HL-60 (cell line): ENCODE measurements at regions not wholly inside any gene's neighbourhood (a gene's known extent, or its start where the extent isn't known, plus 50 kb on each side); places are given as distances from the start of the nearest gene placed in this dataset.

Source experiments
- DNase-seq, 2 experiments: peaks; one replicate each; pipeline ENCODE4 v3.0.0-alpha.2; 2010 to 2020; ENCODE audit warnings: low read depth in 1 of 2, low spot score in 1 of 2
- H3K27ac ChIP-seq: fragments of 250-450 bp; sonication (Bioruptor Pico); replicated peaks from 2 replicates; pipeline ENCODE4 v1.5.1; 2020; ENCODE audit warnings: mild to moderate bottlenecking, moderate library complexity
- H3K27me3 ChIP-seq: fragments of 250-450 bp; sonication (Bioruptor Pico); 2 replicates; pipeline ENCODE4 v1.5.1; 2021; ENCODE audit warnings: mild to moderate bottlenecking, moderate library complexity; ENCODE audit not compliant: insufficient read depth, poor library complexity, severe bottlenecking
- H3K4me3 ChIP-seq: replicated peaks from 2 replicates; pipeline ENCODE4 v1.5.1; 2011; ENCODE audit warnings: mild to moderate bottlenecking, control low read depth, low read length; ENCODE audit not compliant: insufficient read depth
- CTCF ChIP-seq: IDR thresholded peaks from one replicate; pipeline ENCODE4 v1.5.1; 2011; ENCODE audit warnings: low read length, control low read depth, inconsistent platforms; ENCODE audit not compliant: insufficient read depth
- GABPA ChIP-seq: IDR thresholded peaks from 2 replicates; pipeline ENCODE4 v1.6.1; 2012; ENCODE audit warnings: low read depth
- POLR2AphosphoS5 ChIP-seq: IDR thresholded peaks from 2 replicates; pipeline ENCODE4 v1.6.1; 2012; ENCODE audit warnings: low read depth
- REST ChIP-seq: IDR thresholded peaks from 2 replicates; pipeline ENCODE4 v1.6.1; 2012; ENCODE audit warnings: low read depth; ENCODE audit not compliant: insufficient replicate concordance
- SPI1 ChIP-seq: IDR thresholded peaks from 2 replicates; pipeline ENCODE4 v1.6.1; 2012; ENCODE audit warnings: low read depth, mild to moderate bottlenecking, borderline replicate concordance

GRCh38 chr9:108278341-108278740 lies 577.4 kb downstream of the ACTL7B start:
- DNase-seq, result no peak
- TF ChIP-seq POLR2AphosphoS5 (no peak), CTCF (no peak), GABPA (no peak), SPI1 (no peak), REST (no peak)
- Histone ChIP-seq H3K27me3 (no peaks in the 10 kb centered on the region), H3K27ac (no peak overlapping the region), H3K4me3 (no peak overlapping the region)

- TF ChIP-seq CTCF (no peak), POLR2AphosphoS5 (no peak), SPI1 (no peak), GABPA (no peak), REST (no peak)
- Histone ChIP-seq H3K27ac (no peak overlapping the region), H3K27me3 (no peaks in the 10 kb centered on the region), H3K4me3 (no peak overlapping the region)
- DNase-seq, result no peak
Observed at GRCh38 chr9:108277216-108277615, 578.6 kb downstream of the ACTL7B start.

- no peak for DNase-seq
- no peaks in the 10 kb centered on the region for H3K27me3 ChIP-seq
- H3K4me3 ChIP-seq, result no peak overlapping the region
- TF ChIP-seq CTCF (no peak), REST (no peak), GABPA (no peak), SPI1 (no peak), POLR2AphosphoS5 (no peak)
- no peak overlapping the region for H3K27ac ChIP-seq
Observed at GRCh38 chr9:108275906-108276305, 579.9 kb downstream of the ACTL7B start.
